ENCODE measurements at regions not wholly inside any gene's neighbourhood (a gene's known extent, or its start where the extent isn't known, plus 50 kb on each side); places are given as distances from the start of the nearest gene placed in this dataset.

DNA sequence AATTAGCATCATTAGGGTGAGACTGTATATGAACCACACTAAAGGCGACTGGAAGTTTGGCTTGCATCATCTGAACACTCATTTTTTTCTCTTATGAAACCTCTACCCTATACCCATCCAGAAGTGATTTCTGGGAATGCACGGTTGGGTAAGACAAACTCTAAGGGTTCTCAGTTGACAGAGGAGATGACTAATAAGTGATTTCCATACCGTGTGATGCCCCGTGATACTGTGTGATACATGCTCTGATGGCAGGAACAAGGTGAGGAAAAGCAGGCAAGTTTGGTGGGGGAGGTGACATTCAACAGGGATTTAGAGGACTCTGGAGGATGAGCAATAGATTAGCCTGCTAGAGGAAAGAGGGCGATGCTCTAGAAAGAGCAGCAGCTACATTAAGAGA, 156.4 kb upstream of the CCL2 start:
- POLR2A ChIA-PET (ENCODE audit: unreplicated experiment), result no interaction called here
- ATAC-seq (ENCODE audit: low read depth), result no peak
- no peak overlapping the region for H2BK20ac ChIP-seq (ENCODE audit: low read depth, low read length)

More for the DNA sequence above, 156.4 kb upstream of the CCL2 start:
- Histone ChIP-seq H3K4me2 (ENCODE audit: low read depth, low read length) (no peak overlapping the region), H4K20me1 (ENCODE audit: insufficient read depth, low read length) (no peaks in the 10 kb centered on the region), H3K56ac (ENCODE audit: extremely low read depth, insufficient read depth, low read length) (no peak overlapping the region), H3K9ac (ENCODE audit: low read depth, low read length) (no peak overlapping the region), H3K9me1 (ENCODE audit: insufficient read depth, low read length) (no peaks in the 10 kb centered on the region), H3K27me3 (ENCODE audit: control insufficient read depth, insufficient read depth, low read length) (no peaks in the 10 kb centered on the region), H3K23ac (ENCODE audit: low read depth, low read length) (no peak overlapping the region), H4K5ac (ENCODE audit: low read depth, low read length) (no peak overlapping the region), H3K18ac (ENCODE audit: low read depth, low read length) (no peak overlapping the region), H2AFZ (replicated peaks; ENCODE audit: low read length, poor library complexity) (no peak overlapping the region), H3K4me3 (ENCODE audit: insufficient read depth, low read depth, low read length) (no peak overlapping the region), H3K14ac (replicated peaks; ENCODE audit: low read depth, low read length) (no peak overlapping the region), H3K9me3 (ENCODE audit: control insufficient read depth, insufficient read depth, low read length) (no peaks in the 10 kb centered on the region), H2AK5ac (ENCODE audit: low read depth, low read length) (no peak overlapping the region), H4K91ac (ENCODE audit: insufficient read depth, low read depth, low read length) (no peak overlapping the region), H4K8ac (ENCODE audit: low read depth in 2 of 2, low read length in 2 of 2) (no peak overlapping the region), H2BK5ac (ENCODE audit: low read depth, low read length, poor library complexity, severe bottlenecking) (no peak overlapping the region), H3K36me3 (ENCODE audit: control insufficient read depth, insufficient read depth, low read length) (no peaks in the 10 kb centered on the region), H3K79me1 (ENCODE audit: low read depth in 1 of 2, low read length in 2 of 2) (no peaks in the 10 kb centered on the region), H2BK15ac (ENCODE audit: low read depth, low read length) (no peak overlapping the region), H3K27ac (ENCODE audit: insufficient read depth, low read length) (no peak overlapping the region), H2AK9ac (replicated peaks; ENCODE audit: low read depth, low read length, poor library complexity) (no peak overlapping the region), H3K4ac (ENCODE audit: low read depth, low read length) (no peak overlapping the region), H2BK120ac (ENCODE audit: low read depth, low read length) (no peak overlapping the region), H3K4me1 (ENCODE audit: control insufficient read depth, insufficient read depth, low read length) (no peaks in the 10 kb centered on the region)
- no peak for TF ChIP-seq POLR2A (IDR thresholded peaks at IDR 0.05; ENCODE audit: low read depth, low read length)
- TF ChIP-seq NFE2L2 (IDR thresholded peaks at IDR 0.05; ENCODE audit: low read depth, low read length), result no peak
- TF ChIP-seq CTCF (conservative IDR thresholded peaks at IDR 0.05; ENCODE audit: low read depth, low read length), result no peak
- TF ChIP-seq, protein P1, sequence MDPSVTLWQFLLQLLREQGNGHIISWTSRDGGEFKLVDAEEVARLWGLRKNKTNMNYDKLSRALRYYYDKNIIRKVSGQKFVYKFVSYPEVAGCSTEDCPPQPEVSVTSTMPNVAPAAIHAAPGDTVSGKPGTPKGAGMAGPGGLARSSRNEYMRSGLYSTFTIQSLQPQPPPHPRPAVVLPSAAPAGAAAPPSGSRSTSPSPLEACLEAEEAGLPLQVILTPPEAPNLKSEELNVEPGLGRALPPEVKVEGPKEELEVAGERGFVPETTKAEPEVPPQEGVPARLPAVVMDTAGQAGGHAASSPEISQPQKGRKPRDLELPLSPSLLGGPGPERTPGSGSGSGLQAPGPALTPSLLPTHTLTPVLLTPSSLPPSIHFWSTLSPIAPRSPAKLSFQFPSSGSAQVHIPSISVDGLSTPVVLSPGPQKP (IDR thresholded peaks at IDR 0.05; ENCODE audit: borderline replicate concordance, low read depth, low read length), result no peak
- no peak for TF ChIP-seq MAFK (IDR thresholded peaks at IDR 0.05; ENCODE audit: low read depth, low read length)
- no peak for TF ChIP-seq MAZ (IDR thresholded peaks at IDR 0.05; ENCODE audit: borderline replicate concordance, low read depth, low read length)
- no peak for TF ChIP-seq RFX5 (IDR thresholded peaks at IDR 0.05; ENCODE audit: low read depth, low read length)
- no peak for TF ChIP-seq RAD21 (IDR thresholded peaks at IDR 0.05; ENCODE audit: low read length)
- BruUV-seq (replicated peaks), result no TSS peak
- intact Hi-C loops (cut with micrococcal nuclease) (no loop called here), in situ Hi-C loops (cut with MboI; ENCODE audit: low sequenced_read_pairs) (no loop called here), dilution Hi-C loops (cut with HindIII; ENCODE audit: low sequenced_read_pairs, unreplicated experiment) (no loop called here)
- CTCF ChIA-PET, result no interaction called here
- DNase-seq, result no peak
- 86% methylated on average over 1 of the region's 5 CpGs; no CpG with 5 or more reads in 1 of the 2 experiments for WGBS, 2 experiments (ENCODE audit: extremely low coverage in 2 of 2, insufficient read length in 1 of 2)

Data from IMR-90 (cell line).